DOHH2 (cell line): ENCODE measurements at regions not wholly inside any gene's neighbourhood (a gene's known extent, or its start where the extent isn't known, plus 50 kb on each side); places are given as distances from the start of the nearest gene placed in this dataset.

Experiments
- H3F3A ChIP-seq: fragments of 200-600 bp; sonication (generic), shearing (Covaris generic); 2 replicates; pipeline ENCODE4 v1.6.0; 2016; ENCODE audit warnings: antibody characterized with exemption, mild to moderate bottlenecking; ENCODE audit not compliant: control insufficient read depth, insufficient read depth
- H3K27ac ChIP-seq: fragments of 200-600 bp; sonication (generic); 2 replicates; pipeline ENCODE4 v1.5.1; 2014; ENCODE audit warnings: low read depth, mild to moderate bottlenecking, low read length, moderate library complexity
- H3K27me3 ChIP-seq: fragments of 200-600 bp; sonication (generic); 2 replicates; pipeline ENCODE4 v1.6.1; 2014; ENCODE audit warnings: mild to moderate bottlenecking, low read length, mixed read lengths; ENCODE audit not compliant: control insufficient read depth
- H3K36me3 ChIP-seq: fragments of 200-600 bp; sonication (generic); 2 replicates; pipeline ENCODE4 v1.6.1; 2014; ENCODE audit warnings: mild to moderate bottlenecking, low read length, moderate library complexity, mixed read lengths; ENCODE audit not compliant: control insufficient read depth
- H3K4me1 ChIP-seq: fragments of 200-600 bp; sonication (generic); 2 replicates; pipeline ENCODE4 v1.6.1; 2014; ENCODE audit warnings: mild to moderate bottlenecking, low read length, mixed read lengths; ENCODE audit not compliant: control insufficient read depth
- H3K4me2 ChIP-seq: fragments of 200-600 bp; sonication (generic); 2 replicates; pipeline ENCODE4 v1.6.0; 2014; ENCODE audit warnings: mild to moderate bottlenecking, low read length, moderate library complexity
- H3K4me3 ChIP-seq: fragments of 200-600 bp; sonication (generic); 2 replicates; pipeline ENCODE4 v1.5.1; 2014; ENCODE audit warnings: mild to moderate bottlenecking, low read length, mixed read lengths
- H3K79me2 ChIP-seq: fragments of 200-600 bp; sonication (generic); 2 replicates; pipeline ENCODE4 v1.6.1; 2014; ENCODE audit warnings: mild to moderate bottlenecking, low read length, mixed read lengths; ENCODE audit not compliant: control insufficient read depth
- H3K9me2 ChIP-seq: fragments of 200-600 bp; sonication (generic); replicated peaks from 2 replicates; pipeline ENCODE4 v1.6.1; 2014; ENCODE audit warnings: mild to moderate bottlenecking, low read length, mixed read lengths; ENCODE audit not compliant: control insufficient read depth
- H3K9me3 ChIP-seq: fragments of 200-600 bp; sonication (generic); 2 replicates; pipeline ENCODE4 v1.6.1; 2014; ENCODE audit warnings: antibody characterized with exemption, low read length, mixed read lengths; ENCODE audit not compliant: control insufficient read depth, insufficient read depth
- H4K20me1 ChIP-seq: fragments of 200-600 bp; sonication (generic); 2 replicates; pipeline ENCODE4 v1.6.0; 2014; ENCODE audit warnings: low read depth, mild to moderate bottlenecking, antibody characterized with exemption, low read length, moderate library complexity; ENCODE audit not compliant: control insufficient read depth, insufficient read depth
- EZH2phosphoT487 ChIP-seq: fragments of 200-600 bp; sonication (generic); IDR thresholded peaks from 2 replicates; pipeline ENCODE4 v1.6.1; 2017; ENCODE audit warnings: borderline replicate concordance, mild to moderate bottlenecking, antibody characterized with exemption, low read length, moderate library complexity, mixed read lengths
- TF ChIP-seq, protein P1 (sequence below): fragments of 200-600 bp; sonication (generic); IDR thresholded peaks from one replicate; pipeline ENCODE4 v1.5.1; 2014; ENCODE audit warnings: antibody characterized with exemption, mild to moderate bottlenecking, low read depth, low read length; ENCODE audit not compliant: poor library complexity, severe bottlenecking

DNA sequence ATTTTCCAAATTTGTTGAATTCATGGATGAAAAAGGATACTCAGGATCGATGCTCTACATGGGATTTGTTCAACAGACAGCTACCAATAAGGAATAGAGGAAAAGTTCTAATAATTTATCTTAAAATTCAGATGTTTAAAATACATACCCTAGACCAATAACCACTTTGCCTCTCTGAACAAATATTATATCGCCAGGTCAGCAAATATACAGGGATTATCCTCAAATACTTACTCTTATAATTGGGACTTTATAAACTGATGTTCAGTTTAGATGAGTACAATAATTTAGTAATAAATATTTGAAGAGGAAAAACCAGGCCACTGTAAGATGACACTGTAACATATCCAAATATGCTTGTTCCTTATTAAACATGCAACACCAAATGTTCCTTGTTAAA is 268.7 kb downstream of the DOK5 start:
- no peaks in the 10 kb centered on the region for H3K4me1 ChIP-seq
- no peaks in the 10 kb centered on the region for H4K20me1 ChIP-seq
- H3K27me3 ChIP-seq: no peaks in the 10 kb centered on the region
- H3K9me2 ChIP-seq: no peaks in the 10 kb centered on the region
- no peak overlapping the region for H3K4me2 ChIP-seq
- no peak for TF ChIP-seq EZH2phosphoT487
- TF ChIP-seq, protein P1, sequence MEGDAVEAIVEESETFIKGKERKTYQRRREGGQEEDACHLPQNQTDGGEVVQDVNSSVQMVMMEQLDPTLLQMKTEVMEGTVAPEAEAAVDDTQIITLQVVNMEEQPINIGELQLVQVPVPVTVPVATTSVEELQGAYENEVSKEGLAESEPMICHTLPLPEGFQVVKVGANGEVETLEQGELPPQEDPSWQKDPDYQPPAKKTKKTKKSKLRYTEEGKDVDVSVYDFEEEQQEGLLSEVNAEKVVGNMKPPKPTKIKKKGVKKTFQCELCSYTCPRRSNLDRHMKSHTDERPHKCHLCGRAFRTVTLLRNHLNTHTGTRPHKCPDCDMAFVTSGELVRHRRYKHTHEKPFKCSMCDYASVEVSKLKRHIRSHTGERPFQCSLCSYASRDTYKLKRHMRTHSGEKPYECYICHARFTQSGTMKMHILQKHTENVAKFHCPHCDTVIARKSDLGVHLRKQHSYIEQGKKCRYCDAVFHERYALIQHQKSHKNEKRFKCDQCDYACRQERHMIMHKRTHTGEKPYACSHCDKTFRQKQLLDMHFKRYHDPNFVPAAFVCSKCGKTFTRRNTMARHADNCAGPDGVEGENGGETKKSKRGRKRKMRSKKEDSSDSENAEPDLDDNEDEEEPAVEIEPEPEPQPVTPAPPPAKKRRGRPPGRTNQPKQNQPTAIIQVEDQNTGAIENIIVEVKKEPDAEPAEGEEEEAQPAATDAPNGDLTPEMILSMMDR: no peak
- H3K4me3 ChIP-seq: no peak overlapping the region
- no peaks in the 10 kb centered on the region for H3K79me2 ChIP-seq
- H3F3A ChIP-seq: no peaks in the 10 kb centered on the region
- no peaks in the 10 kb centered on the region for H3K36me3 ChIP-seq
- no peak overlapping the region for H3K27ac ChIP-seq
- no peaks in the 10 kb centered on the region for H3K9me3 ChIP-seq

DNA sequence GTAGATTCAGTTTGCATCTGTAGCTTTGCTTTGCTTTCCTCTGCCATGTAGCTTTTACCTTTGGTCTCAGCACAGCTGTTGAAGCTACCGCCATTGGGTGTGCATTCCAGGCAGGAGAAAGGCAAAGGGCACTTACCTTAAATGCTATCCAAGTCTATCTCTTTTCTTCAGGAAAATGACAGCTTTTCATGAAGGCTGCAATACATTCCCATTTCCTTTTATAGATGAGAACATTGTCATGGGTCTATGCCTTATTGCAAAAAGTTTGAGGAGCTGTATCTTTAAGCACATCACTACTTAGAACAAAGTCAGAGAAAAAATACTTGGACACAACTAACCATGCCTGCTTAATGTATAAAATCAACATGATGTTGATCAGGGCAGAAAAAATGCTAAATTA is 266.8 kb downstream of the DOK5 start:
- H3K4me2 ChIP-seq: no peak overlapping the region
- no peaks in the 10 kb centered on the region for H3F3A ChIP-seq
- H4K20me1 ChIP-seq: no peaks in the 10 kb centered on the region
- no peaks in the 10 kb centered on the region for H3K9me2 ChIP-seq
- H3K27ac ChIP-seq: no peak overlapping the region
- no peaks in the 10 kb centered on the region for H3K27me3 ChIP-seq
- H3K79me2 ChIP-seq: no peaks in the 10 kb centered on the region
- H3K36me3 ChIP-seq: no peaks in the 10 kb centered on the region
- H3K9me3 ChIP-seq: no peaks in the 10 kb centered on the region
- H3K4me3 ChIP-seq: no peak overlapping the region
- TF ChIP-seq, protein P1: no peak
- TF ChIP-seq EZH2phosphoT487: no peak
- H3K4me1 ChIP-seq: no peaks in the 10 kb centered on the region

DNA sequence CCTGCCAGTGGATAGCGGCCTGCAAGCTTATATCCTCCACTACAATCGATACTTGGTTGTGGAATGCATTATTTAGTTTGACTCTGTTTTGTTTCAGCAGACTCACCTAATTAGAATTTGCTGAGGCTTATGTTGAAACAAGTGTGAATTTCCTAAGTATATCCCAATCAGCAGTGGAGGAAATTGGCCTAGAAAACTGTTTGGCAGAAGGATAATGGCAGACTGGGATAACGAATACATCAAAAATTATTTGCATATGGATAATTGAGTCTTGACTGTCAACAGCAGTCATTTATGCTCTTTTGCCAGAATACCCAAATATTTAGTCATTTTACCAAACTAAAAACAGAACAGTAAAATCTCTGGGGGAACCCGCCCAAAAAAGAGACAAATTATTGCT is 261.0 kb downstream of the DOK5 start:
- H3K9me2 ChIP-seq: no peaks in the 10 kb centered on the region
- no peak overlapping the region for H3K27ac ChIP-seq
- TF ChIP-seq, protein P1: no peak
- no peak for TF ChIP-seq EZH2phosphoT487

DNA sequence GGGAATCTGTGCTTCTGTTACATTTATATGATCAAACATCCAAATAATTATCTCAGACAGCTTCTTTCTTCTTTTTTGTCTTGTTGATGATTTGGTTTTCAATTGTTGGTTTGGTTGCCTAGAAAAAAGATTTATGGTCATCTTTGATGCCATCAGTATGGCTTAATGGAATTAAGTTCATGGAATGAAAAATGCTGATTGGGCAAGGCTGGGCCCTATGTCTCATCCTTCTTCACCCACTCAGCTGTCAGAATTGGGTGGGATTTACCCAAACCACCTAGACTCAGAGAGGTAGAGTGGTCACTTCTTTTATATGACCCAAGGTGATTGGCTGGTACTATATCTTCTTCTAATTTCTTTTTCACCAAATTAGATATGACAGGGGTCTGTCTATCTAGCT is 258.3 kb downstream of the DOK5 start:
- H3K9me2 ChIP-seq: no peaks in the 10 kb centered on the region
- no peak overlapping the region for H3K4me2 ChIP-seq
- no peaks in the 10 kb centered on the region for H3K27me3 ChIP-seq
- no peaks in the 10 kb centered on the region for H4K20me1 ChIP-seq
- H3F3A ChIP-seq: no peaks in the 10 kb centered on the region
- no peaks in the 10 kb centered on the region for H3K36me3 ChIP-seq
- no peaks in the 10 kb centered on the region for H3K4me1 ChIP-seq
- H3K4me3 ChIP-seq: no peak overlapping the region
- H3K27ac ChIP-seq: no peak overlapping the region
- no peak for TF ChIP-seq EZH2phosphoT487
- TF ChIP-seq, protein P1: no peak
- H3K9me3 ChIP-seq: no peaks in the 10 kb centered on the region
- no peaks in the 10 kb centered on the region for H3K79me2 ChIP-seq

More for the DNA sequence above, 261.0 kb downstream of the DOK5 start:
- H4K20me1 ChIP-seq: no peaks in the 10 kb centered on the region
- no peaks in the 10 kb centered on the region for H3K36me3 ChIP-seq
- no peaks in the 10 kb centered on the region for H3K9me3 ChIP-seq
- no peaks in the 10 kb centered on the region for H3K27me3 ChIP-seq
- H3K79me2 ChIP-seq: no peaks in the 10 kb centered on the region
- no peak overlapping the region for H3K4me3 ChIP-seq
- no peak overlapping the region for H3K4me2 ChIP-seq
- H3K4me1 ChIP-seq: no peaks in the 10 kb centered on the region
- no peaks in the 10 kb centered on the region for H3F3A ChIP-seq
